ENCODE measurements at regions not wholly inside any gene's neighbourhood (a gene's known extent, or its start where the extent isn't known, plus 50 kb on each side); places are given as distances from the start of the nearest gene placed in this dataset.

DNA sequence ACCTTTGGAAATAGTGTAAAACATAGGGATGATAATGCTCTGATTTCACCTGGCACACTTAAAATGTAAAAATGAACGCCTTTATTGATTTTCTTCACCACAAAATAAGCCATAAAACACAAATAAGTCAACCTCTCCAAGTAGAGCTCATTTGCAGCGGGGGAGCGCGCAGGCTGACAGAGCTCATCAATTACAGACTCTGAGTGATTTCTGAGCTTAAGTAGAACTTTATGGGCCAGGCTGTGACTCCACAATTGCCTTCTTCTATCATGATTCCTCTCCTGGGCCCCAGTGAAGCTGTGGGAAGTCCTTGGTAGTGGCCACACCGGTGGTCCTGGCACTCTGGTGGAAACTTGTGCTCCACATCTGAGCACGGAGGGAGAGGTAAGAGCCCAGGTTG is 789.0 kb upstream of the RAB6C start:
- ChIA-PET CTCF (no interaction called here), POLR2A (no interaction called here)
- H3K9me1 ChIP-seq (replicated peaks; ENCODE audit: control insufficient read depth, extremely low read depth, insufficient read depth, low read length): no peaks in the 10 kb centered on the region
- no peak overlapping the region for H3K4me2 ChIP-seq (ENCODE audit: insufficient read depth, low read length)
- DNase-seq (ENCODE audit: low read depth, low spot score) (no peak), FAIRE-seq (no peak)
- no peak overlapping the region for H3K27ac ChIP-seq (ENCODE audit: insufficient read depth, low read depth, low read length)
- dilution Hi-C loops (cut with MboI; ENCODE audit: extremely low pct_ligation_motif_present, low sequenced_read_pairs) (no loop called here), intact Hi-C loops (cut with micrococcal nuclease) (no loop called here)
- no TSS peak for BruUV-seq (replicated peaks)
- no peaks in the 10 kb centered on the region for H3K27me3 ChIP-seq (ENCODE audit: control insufficient read depth in 2 of 2, insufficient read depth in 2 of 2, low read length in 2 of 2)
- H2AFZ ChIP-seq (ENCODE audit: low read depth, low read length): no peak overlapping the region
- H3K4me1 ChIP-seq (ENCODE audit: control insufficient read depth, extremely low read depth, insufficient read depth, low read length): no peaks in the 10 kb centered on the region
- H3K9me3 ChIP-seq (replicated peaks; ENCODE audit: control insufficient read depth, insufficient read depth, low read length): peaks cover 2% of the 10 kb centered on the region
- no peak overlapping the region for H3K4me3 ChIP-seq (replicated peaks in 1 of 3; ENCODE audit: insufficient read depth in 1 of 3, low read depth in 1 of 3, low read length in 3 of 3)
- no peaks in the 10 kb centered on the region for H3K36me3 ChIP-seq (ENCODE audit: control insufficient read depth in 2 of 2, extremely low read depth in 1 of 2, insufficient read depth in 2 of 2, low read length in 2 of 2)
- TF ChIP-seq GATA2 (IDR thresholded peaks at IDR 0.05; ENCODE audit: insufficient read depth, insufficient read length, low read depth, low read length) (no peak), POLR2A (IDR thresholded peaks at IDR 0.05; ENCODE audit: low read depth, low read length) (no peak), MAX (IDR thresholded peaks at IDR 0.05; ENCODE audit: insufficient read depth, insufficient read length) (no peak), POLR2AphosphoS5 (IDR thresholded peaks at IDR 0.05; ENCODE audit: insufficient read depth, low read depth, low read length) (no peak), EZH2 (IDR thresholded peaks at IDR 0.05; ENCODE audit: borderline replicate concordance, low read depth, low read length, severe bottlenecking) (no peak), MYC (IDR thresholded peaks at IDR 0.05; ENCODE audit: low read depth, low read length) (no peak), FOS (IDR thresholded peaks at IDR 0.05; ENCODE audit: borderline replicate concordance, insufficient read depth, low read length) (no peak), JUN (IDR thresholded peaks at IDR 0.05; ENCODE audit: borderline replicate concordance, insufficient read depth, insufficient read length, low read depth) (no peak)
- TF ChIP-seq, protein P1, sequence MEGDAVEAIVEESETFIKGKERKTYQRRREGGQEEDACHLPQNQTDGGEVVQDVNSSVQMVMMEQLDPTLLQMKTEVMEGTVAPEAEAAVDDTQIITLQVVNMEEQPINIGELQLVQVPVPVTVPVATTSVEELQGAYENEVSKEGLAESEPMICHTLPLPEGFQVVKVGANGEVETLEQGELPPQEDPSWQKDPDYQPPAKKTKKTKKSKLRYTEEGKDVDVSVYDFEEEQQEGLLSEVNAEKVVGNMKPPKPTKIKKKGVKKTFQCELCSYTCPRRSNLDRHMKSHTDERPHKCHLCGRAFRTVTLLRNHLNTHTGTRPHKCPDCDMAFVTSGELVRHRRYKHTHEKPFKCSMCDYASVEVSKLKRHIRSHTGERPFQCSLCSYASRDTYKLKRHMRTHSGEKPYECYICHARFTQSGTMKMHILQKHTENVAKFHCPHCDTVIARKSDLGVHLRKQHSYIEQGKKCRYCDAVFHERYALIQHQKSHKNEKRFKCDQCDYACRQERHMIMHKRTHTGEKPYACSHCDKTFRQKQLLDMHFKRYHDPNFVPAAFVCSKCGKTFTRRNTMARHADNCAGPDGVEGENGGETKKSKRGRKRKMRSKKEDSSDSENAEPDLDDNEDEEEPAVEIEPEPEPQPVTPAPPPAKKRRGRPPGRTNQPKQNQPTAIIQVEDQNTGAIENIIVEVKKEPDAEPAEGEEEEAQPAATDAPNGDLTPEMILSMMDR (IDR thresholded peaks at IDR 0.05; ENCODE audit: extremely low read depth in 1 of 2, insufficient read depth in 1 of 2, low read depth in 1 of 2, low read length in 2 of 2): no peak
- H3K9ac ChIP-seq (replicated peaks; ENCODE audit: extremely low read depth, insufficient read depth, low read length): no peak overlapping the region
- H4K20me1 ChIP-seq (replicated peaks; ENCODE audit: control insufficient read depth, extremely low read depth, insufficient read depth, low read length): no peaks in the 10 kb centered on the region
- H3K79me2 ChIP-seq (ENCODE audit: control insufficient read depth, insufficient read depth, low read length): no peaks in the 10 kb centered on the region
